HG03139 (cell line): ENCODE measurements at regions not wholly inside any gene's neighbourhood (a gene's known extent, or its start where the extent isn't known, plus 50 kb on each side); places are given as distances from the start of the nearest gene placed in this dataset.

Experiments
- ATAC-seq: cut with Tn5 transposase; IDR thresholded peaks from one replicate; pipeline ENCODE4 v1.9.1; 2021; ENCODE audit not compliant: unreplicated experiment

- no peak for ATAC-seq
Measured at GRCh38 chr9:121598965-121599871, 52.2 kb upstream of the DAB2IP start.

DNA sequence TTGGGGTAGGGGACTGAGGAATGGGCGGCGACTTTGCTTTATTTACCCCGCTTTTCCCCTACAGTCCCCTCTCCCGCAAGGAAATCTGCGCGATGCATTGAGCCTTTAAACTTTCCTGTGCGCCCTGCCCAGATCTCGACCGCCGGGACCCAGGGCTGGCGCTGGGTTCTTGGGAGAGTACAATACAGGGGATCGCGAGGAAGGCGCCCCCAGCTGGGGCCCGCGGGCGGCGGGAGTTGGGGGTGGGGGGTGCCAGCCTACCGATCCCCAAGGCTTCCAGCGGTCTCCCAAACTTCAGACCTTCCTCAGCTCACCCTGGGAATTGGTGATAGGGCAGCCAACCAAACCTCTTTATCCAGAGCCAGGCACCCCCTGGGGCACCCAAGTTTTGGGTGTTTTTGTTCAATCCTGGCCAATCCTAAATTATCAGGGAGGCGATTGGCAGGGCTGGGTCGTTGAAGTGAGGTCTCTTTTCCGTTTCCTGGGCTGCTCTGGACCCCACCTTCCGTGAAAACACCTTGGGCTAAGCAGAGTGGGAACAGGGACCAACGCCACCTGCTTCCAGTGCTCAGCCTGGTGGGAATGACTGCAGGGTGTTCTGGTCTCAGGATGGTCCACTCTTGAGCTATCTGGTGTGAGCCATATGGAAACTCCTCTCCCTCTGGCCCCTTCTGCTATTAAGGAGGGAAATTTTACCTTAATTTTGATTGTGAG lies 51.4 kb upstream of the DAB2IP start:
- ATAC-seq: no peak

DNA sequence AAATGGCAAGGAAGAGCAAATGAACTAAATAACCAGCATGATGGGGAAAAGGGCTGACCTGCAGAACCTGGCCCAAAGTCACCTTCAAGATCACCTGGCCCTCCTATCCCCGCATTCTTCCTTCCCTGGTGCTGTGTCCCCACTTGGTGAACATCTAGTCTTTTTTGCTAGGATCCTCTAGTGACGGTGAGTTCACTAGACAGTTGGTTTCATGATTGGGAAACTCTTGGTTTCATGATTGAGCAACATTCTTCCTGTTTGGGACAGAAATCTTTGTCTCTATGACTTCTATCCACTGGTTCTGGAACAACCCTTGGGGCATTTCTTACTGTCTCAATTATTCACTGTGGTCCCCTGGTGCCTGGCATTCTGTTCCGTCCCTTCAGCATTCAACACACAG lies 50.2 kb upstream of the DAB2IP start:
- ATAC-seq: no peak
